ENCODE measurements at regions not wholly inside any gene's neighbourhood (a gene's known extent, or its start where the extent isn't known, plus 50 kb on each side); places are given as distances from the start of the nearest gene placed in this dataset.
"Not testable (repeated sequence)": the region's sequence is repeated elsewhere in the genome, so short reads cannot be mapped to it uniquely, and the experiment has no call there.

- Histone ChIP-seq H3K4me3 (ENCODE audit: control insufficient read depth in 1 of 2, extremely low read depth in 1 of 2, low read length in 1 of 2) (no peak overlapping the region), H3K27me3 (replicated peaks in 1 of 2; ENCODE audit: control insufficient read depth in 2 of 2, extremely low read depth in 1 of 2, insufficient read depth in 2 of 2, low read length in 1 of 2) (no peaks in the 10 kb centered on the region), H3K9me3 (no peaks in the 10 kb centered on the region), H3K4me1 (ENCODE audit: control insufficient read depth in 1 of 2, extremely low read depth in 1 of 2, insufficient read depth in 2 of 2, low read length in 2 of 2) (no peaks in the 10 kb centered on the region), H3K36me3 (ENCODE audit: control insufficient read depth in 2 of 2, extremely low read depth in 1 of 2, insufficient read depth in 1 of 2, low read length in 1 of 2) (no peaks in the 10 kb centered on the region), H3K27ac (ENCODE audit: low read length) (no peak overlapping the region)
- no peak overlapping the region for H3K4me3 Mint-ChIP-seq
- H3K27ac Mint-ChIP-seq, result no peak overlapping the region
- ChIA-PET POLR2A (no interaction called here), CTCF (no interaction called here)
- WGBS (ENCODE audit: insufficient coverage), result 100% methylated on average over 1 of the region's 3 CpGs
- ATAC-seq (replicated peaks in 1 of 4) (no peak), DNase-seq (no peak)
- H3K4me1 Mint-ChIP-seq, result no peaks in the 10 kb centered on the region
- no peaks in the 10 kb centered on the region for H3K36me3 Mint-ChIP-seq
- no peaks in the 10 kb centered on the region for H3K27me3 Mint-ChIP-seq
- H3K9me3 Mint-ChIP-seq, result peaks cover 11 to 27% (median 15%) of the 10 kb centered on the region in 3 donors
Measured at GRCh38 chr16:65559846-65560245, 438.0 kb upstream of the CDH11 start.

DNA sequence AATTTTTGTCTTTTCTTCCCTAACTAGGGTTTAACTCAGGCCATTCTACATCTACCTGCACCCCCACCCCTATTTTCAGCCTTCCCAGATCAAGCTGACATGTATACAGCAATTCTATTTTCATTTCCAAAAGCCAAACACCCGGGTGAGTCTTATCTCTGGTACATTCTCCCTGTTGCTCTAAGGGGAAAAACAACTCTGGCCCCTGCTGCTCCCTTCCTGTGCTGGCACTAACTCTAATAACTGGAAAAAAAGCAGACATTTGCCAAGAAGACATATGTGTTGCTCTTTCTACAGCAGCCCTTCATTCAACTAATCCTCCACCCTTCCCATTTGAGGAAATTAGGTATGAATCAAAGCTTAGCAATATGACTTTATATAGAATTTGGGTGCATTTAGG is 427.8 kb upstream of the CDH11 start:
- H3K4me3 ChIP-seq (ENCODE audit: control insufficient read depth in 1 of 2, extremely low read depth in 1 of 2, low read length in 1 of 2); CTCF ChIA-PET; POLR2A ChIA-PET: not testable (repeated sequence)

DNA sequence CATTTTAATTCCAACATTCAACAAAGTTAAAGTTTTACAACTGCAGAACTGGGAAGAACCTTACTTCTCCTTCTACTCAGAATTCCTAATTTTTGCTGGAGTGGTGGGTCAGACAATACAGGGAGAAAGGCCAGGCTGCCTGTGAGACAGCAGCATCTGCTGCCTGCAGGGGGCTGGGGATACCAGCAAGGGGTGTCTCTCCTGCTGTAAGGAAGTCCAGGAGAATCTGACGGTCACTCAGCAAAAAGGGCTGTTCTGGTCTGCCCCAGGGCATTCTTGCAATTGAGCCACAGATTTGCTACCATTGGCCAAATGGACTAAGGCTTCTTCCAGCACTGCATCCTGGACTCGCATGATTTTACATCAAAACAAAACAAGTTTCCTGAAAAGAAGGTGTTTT is 426.6 kb upstream of the CDH11 start:
- no peaks in the 10 kb centered on the region for H3K27me3 Mint-ChIP-seq
- CTCF ChIA-PET, result no interaction called here

More for the DNA sequence above, 427.8 kb upstream of the CDH11 start:
- not testable (repeated sequence) for H3K27ac ChIP-seq (ENCODE audit: low read length); H3K36me3 ChIP-seq (ENCODE audit: control insufficient read depth in 2 of 2, extremely low read depth in 1 of 2, insufficient read depth in 1 of 2, low read length in 1 of 2); H3K27me3 ChIP-seq (replicated peaks in 1 of 2; ENCODE audit: control insufficient read depth in 2 of 2, extremely low read depth in 1 of 2, insufficient read depth in 2 of 2, low read length in 1 of 2); H3K27ac Mint-ChIP-seq; H3K9me3 ChIP-seq; H3K4me1 Mint-ChIP-seq; H3K27me3 Mint-ChIP-seq; H3K4me3 Mint-ChIP-seq; H3K4me1 ChIP-seq (ENCODE audit: control insufficient read depth in 1 of 2, extremely low read depth in 1 of 2, insufficient read depth in 2 of 2, low read length in 2 of 2); DNase-seq; H3K36me3 Mint-ChIP-seq; ATAC-seq (replicated peaks in 1 of 4)
- H3K9me3 Mint-ChIP-seq, result peaks cover 4 to 16% (median 15%) of the 10 kb centered on the region in 3 donors
- WGBS (ENCODE audit: insufficient coverage), result 33% methylated on average over 1 of the region's 1 CpG

GRCh38 chr16:65547772-65548446 is 426.0 kb upstream of the CDH11 start:
- Histone ChIP-seq H3K9me3 (no peaks in the 10 kb centered on the region), H3K36me3 (ENCODE audit: control insufficient read depth in 2 of 2, extremely low read depth in 1 of 2, insufficient read depth in 1 of 2, low read length in 1 of 2) (no peaks in the 10 kb centered on the region), H3K4me3 (ENCODE audit: control insufficient read depth in 1 of 2, extremely low read depth in 1 of 2, low read length in 1 of 2) (no peak overlapping the region), H3K27ac (ENCODE audit: low read length) (no peak overlapping the region), H3K27me3 (replicated peaks in 1 of 2; ENCODE audit: control insufficient read depth in 2 of 2, extremely low read depth in 1 of 2, insufficient read depth in 2 of 2, low read length in 1 of 2) (no peaks in the 10 kb centered on the region), H3K4me1 (ENCODE audit: control insufficient read depth in 1 of 2, extremely low read depth in 1 of 2, insufficient read depth in 2 of 2, low read length in 2 of 2) (no peaks in the 10 kb centered on the region)
- Mint-ChIP-seq H3K27ac (no peak overlapping the region), H3K36me3 (no peaks in the 10 kb centered on the region), H3K27me3 (no peaks in the 10 kb centered on the region), H3K4me3 (no peak overlapping the region), H3K9me3 (peaks cover 4 to 15% (median 15%) of the 10 kb centered on the region in 3 donors), H3K4me1 (no peaks in the 10 kb centered on the region)
- ATAC-seq (replicated peaks in 1 of 4) (no peak), DNase-seq (no peak)
- CTCF ChIA-PET, result no interaction called here
- POLR2A ChIA-PET, result no interaction called here
- WGBS (ENCODE audit: insufficient coverage), result 40% methylated on average over 1 of the region's 7 CpGs

More for the DNA sequence above, 426.6 kb upstream of the CDH11 start:
- no peak overlapping the region for H3K4me3 Mint-ChIP-seq
- no peaks in the 10 kb centered on the region for H3K4me1 ChIP-seq (ENCODE audit: control insufficient read depth in 1 of 2, extremely low read depth in 1 of 2, insufficient read depth in 2 of 2, low read length in 2 of 2)
- DNase-seq (no peak), ATAC-seq (replicated peaks in 1 of 4) (no peak)
- POLR2A ChIA-PET, result no interaction called here
- H3K27me3 ChIP-seq (replicated peaks in 1 of 2; ENCODE audit: control insufficient read depth in 2 of 2, extremely low read depth in 1 of 2, insufficient read depth in 2 of 2, low read length in 1 of 2), result no peaks in the 10 kb centered on the region
- no peaks in the 10 kb centered on the region for H3K9me3 ChIP-seq
- H3K36me3 Mint-ChIP-seq, result no peaks in the 10 kb centered on the region
- peaks cover 4 to 16% (median 15%) of the 10 kb centered on the region in 3 donors for H3K9me3 Mint-ChIP-seq
- H3K36me3 ChIP-seq (ENCODE audit: control insufficient read depth in 2 of 2, extremely low read depth in 1 of 2, insufficient read depth in 1 of 2, low read length in 1 of 2), result no peaks in the 10 kb centered on the region
- WGBS (ENCODE audit: insufficient coverage), result no CpG with 5 or more reads among the region's 2 CpGs
- no peak overlapping the region for H3K27ac Mint-ChIP-seq
- H3K27ac ChIP-seq (ENCODE audit: low read length), result no peak overlapping the region
- H3K4me1 Mint-ChIP-seq, result no peaks in the 10 kb centered on the region
- H3K4me3 ChIP-seq (ENCODE audit: control insufficient read depth in 1 of 2, extremely low read depth in 1 of 2, low read length in 1 of 2), result no peak overlapping the region

- Histone ChIP-seq H3K27me3 (replicated peaks in 1 of 2; ENCODE audit: control insufficient read depth in 2 of 2, extremely low read depth in 1 of 2, insufficient read depth in 2 of 2, low read length in 1 of 2) (no peaks in the 10 kb centered on the region), H3K4me3 (ENCODE audit: control insufficient read depth in 1 of 2, extremely low read depth in 1 of 2, low read length in 1 of 2) (no peak overlapping the region), H3K27ac (ENCODE audit: low read length) (no peak overlapping the region), H3K36me3 (ENCODE audit: control insufficient read depth in 2 of 2, extremely low read depth in 1 of 2, insufficient read depth in 1 of 2, low read length in 1 of 2) (no peaks in the 10 kb centered on the region), H3K9me3 (no peaks in the 10 kb centered on the region), H3K4me1 (ENCODE audit: control insufficient read depth in 1 of 2, extremely low read depth in 1 of 2, insufficient read depth in 2 of 2, low read length in 2 of 2) (no peaks in the 10 kb centered on the region)
- H3K9me3 Mint-ChIP-seq, result peaks cover 6 to 21% (median 19%) of the 10 kb centered on the region in 3 donors
- ChIA-PET CTCF (no interaction called here), POLR2A (no interaction called here)
- H3K4me3 Mint-ChIP-seq, result no peak overlapping the region
- ATAC-seq (replicated peaks in 1 of 4) (no peak), DNase-seq (no peak)
- WGBS (ENCODE audit: insufficient coverage), result no CpG with 5 or more reads among the region's 3 CpGs
- H3K27ac Mint-ChIP-seq, result no peak overlapping the region
- H3K4me1 Mint-ChIP-seq, result no peaks in the 10 kb centered on the region
- H3K36me3 Mint-ChIP-seq, result no peaks in the 10 kb centered on the region
- no peaks in the 10 kb centered on the region for H3K27me3 Mint-ChIP-seq
Measured at GRCh38 chr16:65546353-65546791, 424.5 kb upstream of the CDH11 start.

- no peak overlapping the region for H3K27ac Mint-ChIP-seq
Measured at GRCh38 chr16:65545413-65545956, 423.6 kb upstream of the CDH11 start.

More at GRCh38 chr16:65545413-65545956, 423.6 kb upstream of the CDH11 start:
- Histone ChIP-seq H3K4me1 (ENCODE audit: control insufficient read depth in 1 of 2, extremely low read depth in 1 of 2, insufficient read depth in 2 of 2, low read length in 2 of 2) (no peaks in the 10 kb centered on the region), H3K4me3 (ENCODE audit: control insufficient read depth in 1 of 2, extremely low read depth in 1 of 2, low read length in 1 of 2) (no peak overlapping the region), H3K27me3 (replicated peaks in 1 of 2; ENCODE audit: control insufficient read depth in 2 of 2, extremely low read depth in 1 of 2, insufficient read depth in 2 of 2, low read length in 1 of 2) (no peaks in the 10 kb centered on the region), H3K36me3 (ENCODE audit: control insufficient read depth in 2 of 2, extremely low read depth in 1 of 2, insufficient read depth in 1 of 2, low read length in 1 of 2) (no peaks in the 10 kb centered on the region), H3K9me3 (no peaks in the 10 kb centered on the region), H3K27ac (ENCODE audit: low read length) (no peak overlapping the region)
- no peaks in the 10 kb centered on the region for H3K36me3 Mint-ChIP-seq
- ATAC-seq (replicated peaks in 1 of 4) (no peak), DNase-seq (no peak)
- H3K27me3 Mint-ChIP-seq, result no peaks in the 10 kb centered on the region
- no CpG with 5 or more reads among the region's 2 CpGs for WGBS (ENCODE audit: insufficient coverage)
- POLR2A ChIA-PET, result no interaction called here
- no peaks in the 10 kb centered on the region for H3K4me1 Mint-ChIP-seq
- H3K4me3 Mint-ChIP-seq, result no peak overlapping the region
- CTCF ChIA-PET, result no interaction called here
- H3K9me3 Mint-ChIP-seq, result peaks cover 9 to 19% (median 16%) of the 10 kb centered on the region in 3 donors

Data from T-cell (primary cell).